Prostate gland (tissue), 2 donors: ENCODE measurements at regions not wholly inside any gene's neighbourhood (a gene's known extent, or its start where the extent isn't known, plus 50 kb on each side); places are given as distances from the start of the nearest gene placed in this dataset.

ENCODE experiments used
- DNase-seq: peaks from one replicate; pipeline ENCODE4 v3.0.0-alpha.2; 2019; ENCODE audit warnings: low spot score
- H3K27ac ChIP-seq, 2 donors: fragments of 200-600 bp; sonication (generic); 2 replicates each; pipeline ENCODE4 v1.5.1; 2017 to 2019
- H3K27me3 ChIP-seq: fragments of 200-600 bp; sonication (generic); replicated peaks from 2 replicates; pipeline ENCODE4 v1.5.1; 2019; ENCODE audit not compliant: insufficient read depth
- H3K36me3 ChIP-seq, 2 donors: fragments of 200-600 bp; sonication (generic); 1 replicate in 1 of 2; 2 replicates in 1 of 2; pipeline versions ENCODE4 v1.5.1 to v1.8.1; 2017 to 2019
- H3K4me1 ChIP-seq: fragments of 200-600 bp; sonication (generic); replicated peaks from 2 replicates; pipeline ENCODE4 v1.5.1; 2019
- H3K4me3 ChIP-seq, 2 donors: fragments of 200-600 bp; sonication (generic); 2 replicates each; pipeline ENCODE4 v1.5.1; 2017 to 2019
- H3K9me3 ChIP-seq: fragments of 200-600 bp; sonication (generic); 2 replicates; pipeline ENCODE4 v1.5.1; 2017
- CTCF ChIP-seq, 4 experiments: fragments of 200-600 bp in 2 of 4; fragments of 450-650 bp in 2 of 4; sonication (generic) in 2 of 4; IDR thresholded peaks; 1 replicate in 3 of 4; 2 replicates in 1 of 4; pipeline ENCODE4 v1.5.1; 2016 to 2019; ENCODE audit warnings: antibody characterized with exemption in 4 of 4, mild to moderate bottlenecking in 2 of 4, moderate library complexity in 2 of 4
- POLR2A ChIP-seq: fragments of 450-650 bp; IDR thresholded peaks from one replicate; pipeline ENCODE4 v1.6.1; 2016; ENCODE audit warnings: antibody characterized with exemption, mild to moderate bottlenecking
- POLR2AphosphoS5 ChIP-seq: sonication (generic); formaldehyde crosslinking; IDR thresholded peaks from one replicate; pipeline ENCODE4 v1.6.1; 2017; ENCODE audit warnings: antibody characterized with exemption
- WGBS: methylation state at CpG from one replicate; pipeline ENCODE4 v1.1.5; 2018; 5-methylcytosine and 5-hydroxymethylcytosine counted together
- intact Hi-C: fragments of 100-400 bp; cut with DNase I; formaldehyde crosslinking; loops from one replicate; pipeline ENCODE4 v1.14.2; 2022

- H3K27me3 ChIP-seq: no peaks in the 10 kb centered on the region
- no peaks in the 10 kb centered on the region for H3K36me3 ChIP-seq
- WGBS: 76% methylated on average over 2 of the region's 2 CpGs
- intact Hi-C loops: no loop called here
- no peaks in the 10 kb centered on the region for H3K9me3 ChIP-seq
- no peak for DNase-seq
- TF ChIP-seq CTCF (IDR thresholded peaks at IDR 0.05) (no peak), POLR2A (no peak), POLR2AphosphoS5 (no peak)
- H3K4me1 ChIP-seq: no peaks in the 10 kb centered on the region
- H3K27ac ChIP-seq: no peak overlapping the region
- H3K4me3 ChIP-seq: no peak overlapping the region
Observed at GRCh38 chr5:158264264-158264663, 405.3 kb upstream of the CLINT1 start.

- Histone ChIP-seq H3K36me3 (no peaks in the 10 kb centered on the region), H3K4me1 (no peaks in the 10 kb centered on the region), H3K27ac (no peak overlapping the region), H3K9me3 (no peaks in the 10 kb centered on the region), H3K4me3 (no peak overlapping the region), H3K27me3 (no peaks in the 10 kb centered on the region)
- DNase-seq: no peak
- intact Hi-C loops: no loop called here
- no peak for TF ChIP-seq CTCF (IDR thresholded peaks at IDR 0.05)
- no peak for TF ChIP-seq POLR2A
- TF ChIP-seq POLR2AphosphoS5: no peak
- whole genome bisulfite sequencing: 59% methylated on average over 3 of the region's 3 CpGs
Observed at GRCh38 chr5:158261674-158262367, 402.9 kb upstream of the CLINT1 start.

- no peak for TF ChIP-seq POLR2A
- no peak for TF ChIP-seq CTCF (IDR thresholded peaks at IDR 0.05)
- no peak for TF ChIP-seq POLR2AphosphoS5
- H3K36me3 ChIP-seq: no peaks in the 10 kb centered on the region
- 78% methylated on average over 2 of the region's 2 CpGs for WGBS
- no peak overlapping the region for H3K4me3 ChIP-seq
- no peaks in the 10 kb centered on the region for H3K4me1 ChIP-seq
- no peaks in the 10 kb centered on the region for H3K27me3 ChIP-seq
- no peak for DNase-seq
- H3K27ac ChIP-seq: no peak overlapping the region
- intact Hi-C loops: no loop called here
- H3K9me3 ChIP-seq: no peaks in the 10 kb centered on the region
Observed at GRCh38 chr5:158256096-158256495, 397.2 kb upstream of the CLINT1 start.

GRCh38 chr5:158255609-158256008 lies 396.7 kb upstream of the CLINT1 start:
- H3K9me3 ChIP-seq: no peaks in the 10 kb centered on the region
- H3K4me1 ChIP-seq: no peaks in the 10 kb centered on the region
- TF ChIP-seq POLR2AphosphoS5 (no peak), CTCF (IDR thresholded peaks at IDR 0.05) (no peak), POLR2A (no peak)
- H3K27ac ChIP-seq: no peak overlapping the region
- H3K36me3 ChIP-seq: no peaks in the 10 kb centered on the region
- no peak for DNase-seq
- H3K4me3 ChIP-seq: no peak overlapping the region
- 100% methylated on average over 1 of the region's 1 CpG for WGBS
- H3K27me3 ChIP-seq: no peaks in the 10 kb centered on the region
- intact Hi-C loops: no loop called here

- Histone ChIP-seq H3K27ac (no peak overlapping the region), H3K27me3 (no peaks in the 10 kb centered on the region), H3K4me1 (no peaks in the 10 kb centered on the region), H3K9me3 (no peaks in the 10 kb centered on the region), H3K36me3 (no peaks in the 10 kb centered on the region), H3K4me3 (no peak overlapping the region)
- intact Hi-C loops: no loop called here
- 76% methylated on average over 6 of the region's 6 CpGs for WGBS
- DNase-seq: no peak
- no peak for TF ChIP-seq CTCF (IDR thresholded peaks at IDR 0.05)
- TF ChIP-seq POLR2A: no peak
Observed at GRCh38 chr5:158246661-158247060, 387.7 kb upstream of the CLINT1 start.
